AG10803 (cell line): ENCODE measurements at regions not wholly inside any gene's neighbourhood (a gene's known extent, or its start where the extent isn't known, plus 50 kb on each side); places are given as distances from the start of the nearest gene placed in this dataset.

ENCODE experiments used
- DNase-seq: peaks from one replicate; pipeline ENCODE4 v3.0.0; 2010; ENCODE audit warnings: low read depth
- H3K4me3 ChIP-seq: 2 replicates; pipeline ENCODE4 v1.5.1; 2011; ENCODE audit warnings: mild to moderate bottlenecking, low read length, control low read depth
- CTCF ChIP-seq: conservative IDR thresholded peaks from 2 replicates; pipeline ENCODE4 v1.5.1; 2011; ENCODE audit warnings: mild to moderate bottlenecking, low read length, control low read depth, inconsistent platforms

DNA sequence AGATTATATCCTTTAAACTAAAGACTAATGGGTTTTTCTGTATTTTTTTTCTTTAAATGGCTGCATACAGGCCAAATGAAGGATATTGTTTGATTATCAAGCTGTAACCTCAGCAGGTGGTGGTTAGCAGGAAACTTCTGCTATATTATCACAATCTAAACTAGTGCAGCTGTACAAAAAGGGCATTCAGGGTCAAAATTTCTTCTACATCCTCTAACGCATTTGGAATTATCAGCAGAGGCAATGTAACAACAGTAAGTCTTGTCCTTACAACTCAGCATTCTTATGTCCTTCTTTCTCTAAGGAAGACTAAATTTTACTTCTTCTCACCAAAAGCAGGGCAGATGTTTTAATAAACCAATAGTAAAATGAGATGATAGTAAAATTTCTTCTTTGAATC is 135.8 kb upstream of the FN1 start:
- no peak overlapping the region for H3K4me3 ChIP-seq
- no peak for DNase-seq
- TF ChIP-seq CTCF, result no peak

DNA sequence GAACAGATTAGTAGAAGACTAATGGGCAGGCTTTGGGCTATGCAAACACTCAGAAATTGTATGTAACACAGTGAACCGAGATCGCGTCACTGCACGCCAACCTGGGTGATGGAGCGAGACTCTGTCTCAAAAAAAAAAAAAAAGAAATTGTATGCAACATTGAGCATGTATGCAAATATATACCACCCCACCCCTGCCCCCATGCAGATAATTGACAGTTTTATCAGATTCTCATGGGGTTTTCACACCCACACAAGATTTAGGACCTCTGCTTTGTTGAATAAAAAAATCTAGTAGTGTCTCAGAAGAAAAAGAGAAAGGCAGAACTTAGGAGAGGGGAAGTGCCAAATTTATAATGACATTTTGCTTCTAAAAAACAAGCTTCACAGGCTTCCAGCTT is 131.6 kb upstream of the FN1 start:
- DNase-seq, result no peak
- no peak overlapping the region for H3K4me3 ChIP-seq
- TF ChIP-seq CTCF, result no peak

DNA sequence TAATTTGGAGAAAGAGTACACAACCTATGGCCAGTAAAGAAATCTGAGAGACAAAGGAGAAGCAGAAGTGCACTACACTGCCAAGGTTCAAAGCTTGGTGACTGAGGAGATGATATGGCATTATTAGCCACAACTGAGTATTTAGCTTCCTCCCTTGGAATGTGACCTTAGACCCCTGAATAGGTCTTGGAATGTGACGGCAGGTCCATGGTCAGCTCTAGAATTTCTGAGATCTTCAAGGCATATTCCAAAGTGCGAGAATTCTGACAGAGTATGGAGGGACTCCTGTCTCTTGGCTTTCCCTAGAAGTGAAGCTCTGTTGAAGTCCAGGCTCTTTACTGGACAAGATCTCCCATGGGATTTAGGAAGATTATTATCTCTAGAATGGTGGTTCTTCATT is 130.0 kb upstream of the FN1 start:
- no peak for DNase-seq
- H3K4me3 ChIP-seq, result no peak overlapping the region
- TF ChIP-seq CTCF, result no peak

GRCh38 chr2:215557701-215558100 is 121.8 kb upstream of the FN1 start:
- no peak for DNase-seq
- TF ChIP-seq CTCF, result no peak
- no peak overlapping the region for H3K4me3 ChIP-seq

DNA sequence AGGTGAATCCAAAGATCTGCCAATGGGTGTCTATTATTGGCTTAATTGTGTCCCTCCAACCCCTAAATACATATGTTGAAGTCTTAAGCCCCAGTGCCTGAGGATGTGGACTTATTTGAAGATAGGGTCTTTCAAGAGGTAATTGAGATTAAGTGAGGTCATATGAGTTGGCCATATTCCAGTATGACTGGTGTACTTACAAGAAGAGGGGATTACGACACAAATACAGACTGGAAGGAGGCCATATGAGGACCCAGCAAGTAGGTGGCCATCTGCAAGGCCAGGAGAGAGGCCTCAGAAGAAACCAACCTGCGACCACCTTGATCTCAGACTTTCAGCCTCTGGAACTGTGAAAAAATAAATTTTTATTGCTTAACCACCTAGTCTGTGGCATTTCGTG is 121.1 kb upstream of the FN1 start:
- peak; percentile 45 for DNase-seq
- no peak for TF ChIP-seq CTCF

GRCh38 chr2:215554689-215555498 is 119.0 kb upstream of the FN1 start:
- no peak for TF ChIP-seq CTCF
- no peak for DNase-seq
- no peak overlapping the region for H3K4me3 ChIP-seq

More for the DNA sequence above, 121.1 kb upstream of the FN1 start:
- H3K4me3 ChIP-seq, result no peak overlapping the region

DNA sequence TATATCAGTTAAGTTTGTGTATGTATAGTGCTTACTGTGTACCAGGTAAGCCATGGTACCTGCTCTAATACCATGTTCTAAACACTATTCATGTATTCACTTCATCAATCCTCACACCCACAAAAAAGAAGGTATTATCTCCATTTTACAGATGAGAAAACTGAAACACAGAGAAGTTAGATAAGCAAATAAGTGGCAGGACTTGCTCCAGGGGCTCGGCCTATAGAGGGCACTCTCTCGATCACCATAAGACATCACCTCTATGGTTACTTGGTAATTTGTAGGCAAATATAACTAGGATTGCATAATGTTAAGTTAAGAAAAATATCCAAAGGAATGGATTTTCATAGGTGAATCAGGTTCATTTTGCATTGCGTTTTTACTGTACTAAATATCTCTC is 118.1 kb upstream of the FN1 start:
- no peak for TF ChIP-seq CTCF
- no peak overlapping the region for H3K4me3 ChIP-seq
- DNase-seq, result no peak
